Astrocyte (in vitro differentiated cells and primary cell): ENCODE measurements at regions not wholly inside any gene's neighbourhood (a gene's known extent, or its start where the extent isn't known, plus 50 kb on each side); places are given as distances from the start of the nearest gene placed in this dataset.

Experiments
- EZH2 ChIP-seq: IDR thresholded peaks from 2 replicates; pipeline ENCODE4 v1.6.1; 2012; ENCODE audit warnings: mild to moderate bottlenecking, low read length, inconsistent platforms; ENCODE audit not compliant: insufficient read depth
- TF ChIP-seq, protein P1 (sequence below): IDR thresholded peaks from 2 replicates; pipeline ENCODE4 v1.5.1; 2011; ENCODE audit warnings: low read depth, mild to moderate bottlenecking, inconsistent platforms, low read length, moderate library complexity; ENCODE audit not compliant: insufficient read depth

DNA sequence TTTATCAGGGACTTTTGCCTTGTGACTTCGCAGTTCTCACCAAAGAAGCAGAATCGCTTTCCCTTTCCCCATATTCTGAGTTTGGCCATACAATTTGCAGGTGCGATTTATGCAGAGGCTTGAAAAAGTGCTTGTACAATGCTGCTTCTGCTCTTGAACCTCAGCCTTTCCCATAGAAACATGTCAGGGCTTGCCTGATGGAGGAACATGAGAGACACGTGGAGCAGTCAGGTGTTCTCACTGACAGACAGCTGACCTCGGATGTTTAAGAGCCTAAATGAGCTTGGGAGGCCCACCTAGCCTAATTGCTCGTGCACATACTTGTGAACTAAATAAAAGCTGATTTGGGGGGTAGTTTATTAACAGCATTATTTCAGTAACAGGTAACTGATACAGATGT, 290.0 kb downstream of the S1PR1 start:
- TF ChIP-seq, protein P1, sequence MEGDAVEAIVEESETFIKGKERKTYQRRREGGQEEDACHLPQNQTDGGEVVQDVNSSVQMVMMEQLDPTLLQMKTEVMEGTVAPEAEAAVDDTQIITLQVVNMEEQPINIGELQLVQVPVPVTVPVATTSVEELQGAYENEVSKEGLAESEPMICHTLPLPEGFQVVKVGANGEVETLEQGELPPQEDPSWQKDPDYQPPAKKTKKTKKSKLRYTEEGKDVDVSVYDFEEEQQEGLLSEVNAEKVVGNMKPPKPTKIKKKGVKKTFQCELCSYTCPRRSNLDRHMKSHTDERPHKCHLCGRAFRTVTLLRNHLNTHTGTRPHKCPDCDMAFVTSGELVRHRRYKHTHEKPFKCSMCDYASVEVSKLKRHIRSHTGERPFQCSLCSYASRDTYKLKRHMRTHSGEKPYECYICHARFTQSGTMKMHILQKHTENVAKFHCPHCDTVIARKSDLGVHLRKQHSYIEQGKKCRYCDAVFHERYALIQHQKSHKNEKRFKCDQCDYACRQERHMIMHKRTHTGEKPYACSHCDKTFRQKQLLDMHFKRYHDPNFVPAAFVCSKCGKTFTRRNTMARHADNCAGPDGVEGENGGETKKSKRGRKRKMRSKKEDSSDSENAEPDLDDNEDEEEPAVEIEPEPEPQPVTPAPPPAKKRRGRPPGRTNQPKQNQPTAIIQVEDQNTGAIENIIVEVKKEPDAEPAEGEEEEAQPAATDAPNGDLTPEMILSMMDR: no peak
- no peak for TF ChIP-seq EZH2
